Activated T-cell treated with anti-CD3 and anti-CD28 coated beads, Interleukin-2, amount 50 U/mL, for 1 hour (primary cell): ENCODE measurements at regions not wholly inside any gene's neighbourhood (a gene's known extent, or its start where the extent isn't known, plus 50 kb on each side); places are given as distances from the start of the nearest gene placed in this dataset.

Experiments
- DNase-seq: peaks from one replicate; pipeline ENCODE4 v3.0.0-alpha.2; 2020

DNA sequence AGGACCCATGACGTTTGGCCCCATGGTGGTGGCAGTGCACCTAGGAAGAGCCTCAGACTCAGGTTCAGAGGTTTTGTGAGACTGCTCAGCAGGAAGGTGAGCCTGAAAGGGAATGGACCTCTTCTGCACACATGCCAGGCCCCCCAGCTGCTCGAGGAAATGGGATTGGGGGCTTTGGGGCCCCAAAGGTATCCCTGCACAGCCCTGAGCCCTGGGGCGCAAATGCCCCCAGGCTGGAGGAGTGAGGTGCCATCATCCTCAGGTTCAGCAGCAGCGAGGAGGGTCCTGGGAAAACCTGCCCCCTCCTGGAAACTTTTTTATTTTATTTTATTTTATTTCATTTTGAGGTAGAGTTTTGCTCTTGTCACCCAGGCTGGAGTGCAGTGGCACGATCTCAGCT is 171.8 kb upstream of the MVB12B start:
- DNase-seq, result no peak

- DNase-seq, result no peak
Measured at GRCh38 chr9:126155756-126156664, 170.6 kb upstream of the MVB12B start.

DNA sequence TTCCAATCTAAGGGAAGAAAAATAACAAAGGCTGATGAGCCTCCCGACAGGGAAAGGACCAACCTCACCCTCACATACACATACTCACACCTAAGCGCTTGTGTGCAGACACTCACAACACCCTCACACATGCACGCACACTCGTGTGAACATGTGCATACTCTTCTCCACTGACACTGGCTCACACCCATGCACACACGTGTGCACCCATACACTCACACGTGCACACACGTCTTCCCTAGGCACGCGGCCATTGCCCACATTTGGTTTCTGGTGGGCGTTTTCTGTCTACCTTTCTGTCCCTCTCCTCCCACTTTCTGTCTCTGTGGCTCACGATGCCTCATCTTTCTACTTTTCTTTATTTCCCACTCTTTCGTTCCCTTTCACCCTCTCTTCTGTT is 169.7 kb upstream of the MVB12B start:
- DNase-seq, result no peak

DNA sequence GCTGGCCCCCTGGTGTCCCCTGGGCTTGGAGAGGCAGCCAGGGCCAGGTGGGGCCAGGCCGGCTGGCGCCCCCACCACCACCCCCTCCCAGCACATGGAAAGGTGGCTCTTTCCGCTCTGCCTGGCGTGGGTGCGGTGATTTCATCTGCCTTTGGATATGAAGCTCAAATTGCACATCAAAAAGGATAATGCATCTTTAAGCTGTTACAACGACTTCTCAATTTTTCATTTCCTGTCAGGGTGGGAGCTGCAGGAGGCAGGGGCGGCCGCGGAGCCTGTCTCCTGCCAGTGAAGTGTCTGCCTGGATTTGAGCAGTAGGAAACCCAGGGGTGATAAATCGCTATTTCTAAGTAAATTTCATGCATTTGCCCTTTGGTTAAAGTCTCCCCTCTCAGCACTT is 169.2 kb upstream of the MVB12B start:
- no peak for DNase-seq

GRCh38 chr9:126157826-126158587 is 168.6 kb upstream of the MVB12B start:
- DNase-seq, result no peak

DNA sequence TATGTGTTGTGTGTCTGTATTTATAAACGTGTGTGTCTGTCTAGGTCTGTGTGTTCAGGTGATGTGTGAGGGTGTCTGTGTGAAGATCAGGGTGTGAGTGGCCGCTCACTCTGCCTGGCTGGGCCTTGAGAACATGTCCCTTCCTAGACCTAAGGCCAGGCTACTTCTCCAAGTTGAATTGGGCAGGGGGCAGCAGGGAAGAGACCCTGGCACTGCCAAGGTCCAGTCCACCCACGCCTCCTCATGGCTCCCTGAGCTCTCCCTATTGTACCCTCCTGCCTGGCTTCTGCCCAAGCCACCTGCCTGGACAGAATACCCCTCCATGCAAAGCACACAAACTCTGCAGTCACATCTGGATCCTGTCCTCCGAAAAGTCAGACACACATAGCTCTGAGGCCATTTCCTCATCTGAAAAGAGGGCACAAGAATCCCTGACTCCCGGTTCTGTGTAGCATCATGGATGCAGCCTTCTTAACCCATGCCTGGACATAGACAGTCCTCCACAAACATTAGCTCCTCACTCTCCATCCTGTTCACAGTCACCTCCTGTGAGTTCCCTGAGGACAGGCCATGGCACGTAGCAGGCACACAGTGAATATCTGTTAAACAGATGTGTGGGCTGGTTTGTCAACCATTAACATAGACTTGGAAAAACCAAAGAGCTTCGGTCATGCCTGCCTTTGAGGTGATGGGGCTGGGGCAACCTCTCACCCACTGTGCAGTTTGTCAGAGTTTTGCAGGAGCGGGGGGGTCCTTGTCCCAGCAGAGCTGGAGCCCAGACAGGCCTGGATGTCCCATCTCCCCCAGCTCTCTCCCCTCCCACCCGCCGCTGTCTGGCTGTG is 167.8 kb upstream of the MVB12B start:
- no peak for DNase-seq

DNA sequence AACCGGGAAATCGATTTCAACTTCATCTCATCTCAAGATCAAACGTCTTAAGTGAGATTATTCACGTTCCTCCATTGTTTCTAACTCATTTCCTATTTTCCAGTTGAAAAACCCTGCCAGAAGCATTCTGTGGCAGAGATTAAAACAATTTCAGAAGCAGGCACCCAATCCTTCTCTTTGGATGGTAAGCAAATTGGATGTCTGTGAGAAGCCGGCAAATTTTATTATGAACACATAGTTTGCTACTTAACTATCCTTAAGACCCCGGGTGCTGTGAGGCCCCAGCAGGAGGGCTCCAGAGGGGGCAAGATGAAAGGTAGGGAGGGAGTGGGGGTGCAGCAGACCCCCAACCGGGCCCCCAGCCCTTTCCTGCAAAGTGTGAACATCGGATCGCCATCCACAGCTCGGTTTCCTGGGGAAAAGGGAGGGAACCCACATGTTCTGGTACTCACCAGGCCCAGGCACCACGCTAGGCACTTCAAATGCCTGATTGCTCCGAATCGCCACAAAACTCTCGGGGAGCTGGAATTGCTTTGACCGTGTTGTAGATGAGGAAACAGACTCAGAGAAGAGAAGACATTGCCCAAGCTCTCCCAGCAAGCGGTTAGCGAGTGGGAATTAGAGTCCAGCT is 167.1 kb upstream of the MVB12B start:
- no peak for DNase-seq

DNA sequence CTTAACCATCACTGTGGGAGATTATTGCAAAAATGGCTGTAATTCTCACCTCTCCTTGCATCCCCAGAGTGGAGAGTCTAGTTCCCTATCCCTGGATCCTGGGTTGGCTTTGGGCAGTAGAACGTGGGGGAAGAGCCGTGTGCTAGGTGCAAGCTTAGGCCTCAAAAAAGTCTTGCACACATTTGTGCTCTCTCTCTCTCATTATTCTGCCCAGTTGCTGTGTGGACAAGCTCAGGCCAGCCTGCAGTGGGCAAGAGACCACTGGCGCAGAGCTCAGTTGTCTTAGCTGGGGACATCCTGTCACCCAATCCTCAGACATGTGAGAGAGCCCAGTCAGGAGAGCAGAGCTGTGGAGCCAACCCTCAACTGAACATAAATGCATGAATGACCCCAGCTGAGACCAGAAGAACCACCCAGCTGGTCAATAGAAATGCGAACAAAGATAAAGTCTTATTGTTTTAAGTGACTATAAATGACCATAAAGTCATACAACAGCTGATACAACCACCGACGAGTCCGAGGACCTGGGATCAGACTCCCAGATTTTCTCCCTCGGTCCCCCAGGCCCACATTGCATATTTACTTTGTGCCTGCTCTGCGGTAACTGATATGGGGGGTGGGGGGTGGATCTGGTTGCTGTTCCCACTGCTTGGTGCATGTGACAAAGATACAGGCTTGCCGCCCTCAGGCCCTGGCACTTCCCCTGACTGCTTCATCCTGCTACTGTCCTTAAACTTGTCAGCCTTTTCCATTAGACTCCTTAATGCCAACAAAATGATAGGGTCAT is 166.4 kb upstream of the MVB12B start:
- no peak for DNase-seq

- no peak for DNase-seq
Measured at GRCh38 chr9:126160854-126161329, 165.7 kb upstream of the MVB12B start.

DNA sequence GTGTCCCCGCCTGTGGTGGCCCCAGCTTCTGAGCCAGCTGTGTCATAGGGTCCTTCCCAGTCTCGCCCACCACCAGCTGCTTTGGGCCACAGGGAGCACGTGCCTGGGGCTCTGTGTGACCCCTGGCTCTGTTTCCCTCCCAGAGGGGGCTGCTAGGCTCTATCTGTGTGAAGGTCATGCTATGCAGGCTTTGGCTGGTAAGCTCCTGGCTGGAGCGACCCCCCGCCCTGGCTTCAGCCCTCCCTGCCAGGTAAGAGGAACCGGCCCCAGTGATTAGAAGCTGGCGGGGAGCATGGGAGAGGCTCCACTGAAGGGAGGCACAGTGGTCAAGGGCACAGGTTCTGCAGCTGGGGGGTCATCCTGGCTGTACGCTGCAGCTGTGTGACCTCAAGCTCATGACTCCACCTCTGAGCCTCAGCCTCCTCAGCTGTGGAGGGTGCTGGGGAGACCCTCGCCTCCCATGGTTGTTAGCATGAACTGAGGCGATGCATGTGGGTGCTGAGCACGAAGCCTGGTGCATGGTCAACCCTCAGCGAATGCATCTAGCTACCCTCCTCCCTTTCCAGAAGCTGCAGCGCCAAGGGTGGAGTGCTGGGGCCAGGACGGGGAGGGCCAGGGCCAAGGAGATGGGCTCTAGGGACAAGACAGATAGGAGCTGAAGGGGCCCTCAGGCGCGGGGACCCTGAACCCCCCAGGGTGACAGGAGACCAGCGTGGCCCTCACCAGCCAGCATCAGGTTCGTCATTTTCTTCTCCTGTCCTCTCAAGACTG is 163.8 kb upstream of the MVB12B start:
- DNase-seq, result no peak

DNA sequence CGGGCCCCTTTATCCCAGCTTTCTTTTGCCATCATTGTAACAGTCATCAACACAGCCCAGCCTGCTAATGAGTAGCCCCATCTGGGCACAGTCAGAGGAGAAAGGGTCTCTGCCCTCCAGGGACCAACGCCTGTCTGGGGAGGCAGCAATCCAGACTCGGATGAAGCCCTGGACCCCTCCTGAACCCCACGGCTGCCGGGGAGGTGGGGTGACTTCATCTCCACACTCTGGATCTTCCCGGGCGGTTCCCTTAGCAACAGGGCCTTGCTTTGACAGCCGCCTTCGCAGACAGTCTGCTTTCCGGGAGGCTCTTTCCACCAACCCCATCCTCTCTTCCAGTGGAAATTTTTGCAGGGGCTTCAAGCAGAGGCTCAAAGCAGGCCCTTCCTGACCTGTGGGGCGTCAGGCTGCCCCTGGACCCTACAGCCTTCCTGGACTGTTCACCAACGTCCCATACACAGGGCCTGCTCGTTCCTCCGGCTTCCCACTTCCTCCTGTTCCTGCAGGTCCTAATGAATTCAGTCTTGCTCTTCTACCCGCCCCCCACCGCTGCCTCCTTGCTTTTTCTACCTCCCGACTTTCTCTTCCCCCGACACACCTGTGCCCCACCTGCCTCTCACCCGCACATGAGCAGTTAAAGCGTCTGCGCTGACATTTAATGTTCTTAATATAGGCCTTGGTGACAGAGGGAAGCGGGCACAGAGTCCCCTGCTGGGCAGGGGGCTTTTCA is 161.7 kb upstream of the MVB12B start:
- no peak for DNase-seq

DNA sequence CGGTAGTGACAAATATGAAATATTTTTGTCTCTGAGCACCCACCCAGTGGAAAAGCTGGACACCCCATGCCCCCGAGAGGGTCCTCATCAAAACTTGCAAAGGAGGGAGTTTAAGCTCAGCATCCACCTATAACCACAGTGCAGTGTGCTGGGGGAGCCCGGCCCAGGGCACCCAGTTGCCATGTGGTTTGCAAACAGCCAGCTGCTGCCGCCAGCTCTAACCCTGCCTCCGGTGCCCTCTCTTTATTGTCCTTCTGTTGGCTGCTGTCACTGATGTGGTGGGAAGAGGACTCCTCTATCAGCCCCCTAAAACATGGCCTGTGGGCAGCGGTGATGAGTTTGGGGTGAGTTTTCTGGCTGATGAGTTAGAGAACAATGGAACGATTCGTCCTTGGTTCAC is 160.9 kb upstream of the MVB12B start:
- DNase-seq, result no peak

DNA sequence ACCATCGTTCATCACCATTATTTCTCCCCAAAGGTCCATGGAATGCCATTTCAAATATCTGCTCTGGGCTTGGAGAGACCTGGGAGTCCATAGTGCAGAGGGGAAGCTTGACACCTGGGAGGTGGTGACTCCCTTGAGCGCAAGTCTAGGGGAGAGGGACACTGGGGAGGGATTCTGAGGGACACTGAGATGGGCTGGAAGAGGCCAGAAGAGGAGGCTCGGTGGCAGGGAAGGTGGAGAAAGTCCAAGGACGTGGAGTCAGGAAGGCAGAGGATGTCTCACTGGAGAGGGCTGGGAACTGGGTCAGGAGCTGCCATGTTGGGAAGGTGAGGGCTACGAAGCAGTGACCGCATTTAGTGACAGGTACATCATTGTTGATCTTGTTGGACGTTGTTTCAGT is 160.3 kb upstream of the MVB12B start:
- no peak for DNase-seq

DNA sequence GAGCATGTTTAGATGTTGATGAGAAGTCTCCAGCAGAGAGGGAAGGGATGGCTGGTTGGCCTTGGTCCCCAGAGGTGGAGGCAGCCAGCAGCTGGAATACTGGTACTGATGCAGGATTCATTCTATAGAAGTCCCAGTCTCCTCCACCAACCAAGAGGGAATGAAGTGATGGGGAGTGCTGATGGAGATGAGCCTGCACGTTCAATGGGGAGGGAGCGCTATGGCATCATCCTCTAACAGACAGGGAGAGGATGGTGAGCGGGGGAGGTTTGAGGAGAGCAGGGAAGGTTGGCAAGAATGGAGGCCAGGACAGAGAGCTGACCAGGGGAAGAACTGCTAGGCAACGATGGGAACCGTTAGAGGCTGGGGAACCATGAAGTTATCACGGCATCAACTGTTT is 159.8 kb upstream of the MVB12B start:
- DNase-seq, result no peak

- no peak for DNase-seq
Measured at GRCh38 chr9:126169736-126170135, 156.9 kb upstream of the MVB12B start.

- no peak for DNase-seq
Measured at GRCh38 chr9:126170286-126170823, 156.3 kb upstream of the MVB12B start.

- no peak for DNase-seq
Measured at GRCh38 chr9:126171641-126172040, 155.0 kb upstream of the MVB12B start.

- no peak for DNase-seq
Measured at GRCh38 chr9:126173401-126173800, 153.2 kb upstream of the MVB12B start.

- DNase-seq, result no peak
Measured at GRCh38 chr9:126173929-126174328, 152.7 kb upstream of the MVB12B start.

GRCh38 chr9:126183266-126183665 is 143.4 kb upstream of the MVB12B start:
- DNase-seq, result no peak
